ENCODE measurements at regions not wholly inside any gene's neighbourhood (a gene's known extent, or its start where the extent isn't known, plus 50 kb on each side); places are given as distances from the start of the nearest gene placed in this dataset.

DNA sequence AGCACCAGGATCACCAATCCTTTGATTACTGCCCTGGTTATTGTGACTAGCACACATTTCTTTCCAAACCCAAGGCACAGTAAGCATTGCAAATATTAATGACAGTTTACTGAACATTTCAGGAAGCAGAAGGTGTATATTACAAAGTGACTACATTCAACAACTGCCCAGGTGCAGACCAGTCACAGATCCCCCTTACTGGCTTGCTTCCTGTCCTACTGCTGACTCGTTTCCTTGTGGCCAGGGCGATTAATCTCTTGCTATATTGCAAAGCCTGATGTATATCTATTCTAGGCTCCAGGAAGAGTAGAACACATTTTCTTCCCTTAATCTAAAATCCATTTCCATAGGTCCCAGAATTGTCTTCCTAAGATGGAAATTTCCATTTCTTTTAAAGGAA, 77.2 kb upstream of the EPHA7 start:
- DNase-seq, result peak; percentile 50

GRCh38 chr6:93494057-93494456, 74.7 kb upstream of the EPHA7 start:
- no peak for DNase-seq

GRCh38 chr6:93474733-93475179, 55.4 kb upstream of the EPHA7 start:
- no peak for DNase-seq

DNA sequence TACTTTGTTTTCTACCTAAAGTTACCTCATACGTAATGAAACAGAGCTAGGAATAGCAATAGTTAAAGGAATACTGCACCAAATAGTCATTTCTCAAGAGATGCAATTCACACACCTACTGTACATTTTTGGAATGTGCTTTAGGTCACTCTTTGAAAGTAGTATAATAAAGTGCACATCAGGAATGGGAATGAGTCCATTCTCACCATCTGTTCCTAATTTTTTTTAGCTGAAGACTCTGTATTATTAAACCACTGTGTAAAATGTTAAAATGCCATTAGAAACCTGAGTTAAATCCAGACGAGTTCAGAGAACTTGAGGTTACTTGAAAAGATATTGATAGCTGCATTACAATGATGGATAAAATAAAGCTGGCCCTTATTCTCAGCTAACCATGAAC, 51.9 kb upstream of the EPHA7 start:
- DNase-seq, result no peak

Data from DMS53 (cell line).